ENCODE measurements at regions not wholly inside any gene's neighbourhood (a gene's known extent, or its start where the extent isn't known, plus 50 kb on each side); places are given as distances from the start of the nearest gene placed in this dataset.
A peak's percentile ranks its signal among the peaks of the same experiment; 100 is the strongest.

DNA sequence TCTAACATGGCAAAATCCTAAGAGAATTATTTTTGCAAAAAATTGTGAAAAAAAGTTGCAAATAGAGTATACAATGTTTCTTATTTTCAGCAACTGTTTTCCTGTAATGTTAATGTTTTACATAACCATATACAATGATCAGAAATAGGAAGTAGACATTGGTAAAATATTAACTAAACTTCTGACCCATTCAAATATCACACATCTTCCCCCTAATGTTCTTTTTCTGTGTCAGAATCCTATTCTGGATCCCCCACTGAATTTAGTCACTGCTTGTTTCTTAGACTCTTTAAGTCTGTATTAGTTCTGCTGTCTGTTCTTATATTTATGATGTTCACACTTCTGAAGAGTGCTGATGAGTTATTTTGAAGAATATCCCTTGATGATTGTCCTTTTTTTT is 62.0 kb downstream of the HFE start:
- no peak for DNase-seq (ENCODE audit: low spot score)

- DNase-seq (ENCODE audit: low spot score): no peak
Measured at GRCh38 chr6:26152226-26153101, 65.2 kb downstream of the HFE start.

- no peak for DNase-seq (ENCODE audit: low spot score)
Measured at GRCh38 chr6:26155061-26155930, 68.1 kb downstream of the HFE start.

DNA sequence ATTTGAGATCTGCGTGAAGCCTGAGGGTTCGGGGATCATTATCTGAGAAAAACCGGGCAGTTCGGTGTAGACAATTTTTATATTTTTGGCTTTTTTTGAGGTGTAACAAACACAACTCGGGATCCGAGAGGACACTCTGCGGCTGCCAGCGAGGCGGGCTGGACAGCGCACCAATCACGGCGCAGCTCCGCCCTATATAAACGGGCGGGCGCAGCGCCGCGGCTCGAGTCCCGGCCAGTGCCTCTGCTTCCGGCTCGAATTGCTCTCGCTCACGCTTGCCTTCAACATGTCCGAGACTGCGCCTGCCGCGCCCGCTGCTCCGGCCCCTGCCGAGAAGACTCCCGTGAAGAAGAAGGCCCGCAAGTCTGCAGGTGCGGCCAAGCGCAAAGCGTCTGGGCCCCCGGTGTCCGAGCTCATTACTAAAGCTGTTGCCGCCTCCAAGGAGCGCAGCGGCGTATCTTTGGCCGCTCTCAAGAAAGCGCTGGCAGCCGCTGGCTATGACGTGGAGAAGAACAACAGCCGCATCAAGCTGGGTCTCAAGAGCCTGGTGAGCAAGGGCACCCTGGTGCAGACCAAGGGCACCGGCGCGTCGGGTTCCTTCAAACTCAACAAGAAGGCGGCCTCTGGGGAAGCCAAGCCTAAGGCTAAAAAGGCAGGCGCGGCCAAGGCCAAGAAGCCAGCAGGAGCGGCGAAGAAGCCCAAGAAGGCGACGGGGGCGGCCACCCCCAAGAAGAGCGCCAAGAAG is 69.0 kb downstream of the HFE start:
- DNase-seq (ENCODE audit: low spot score): peak; percentile 80

DNA sequence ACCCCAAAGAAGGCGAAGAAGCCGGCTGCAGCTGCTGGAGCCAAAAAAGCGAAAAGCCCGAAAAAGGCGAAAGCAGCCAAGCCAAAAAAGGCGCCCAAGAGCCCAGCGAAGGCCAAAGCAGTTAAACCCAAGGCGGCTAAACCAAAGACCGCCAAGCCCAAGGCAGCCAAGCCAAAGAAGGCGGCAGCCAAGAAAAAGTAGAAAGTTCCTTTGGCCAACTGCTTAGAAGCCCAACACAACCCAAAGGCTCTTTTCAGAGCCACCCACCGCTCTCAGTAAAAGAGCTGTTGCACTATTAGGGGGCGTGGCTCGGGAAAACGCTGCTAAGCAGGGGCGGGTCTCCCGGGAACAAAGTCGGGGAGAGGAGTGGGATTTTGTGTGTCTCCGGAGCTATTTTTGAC is 69.6 kb downstream of the HFE start:
- no peak for DNase-seq (ENCODE audit: low spot score)

DNA sequence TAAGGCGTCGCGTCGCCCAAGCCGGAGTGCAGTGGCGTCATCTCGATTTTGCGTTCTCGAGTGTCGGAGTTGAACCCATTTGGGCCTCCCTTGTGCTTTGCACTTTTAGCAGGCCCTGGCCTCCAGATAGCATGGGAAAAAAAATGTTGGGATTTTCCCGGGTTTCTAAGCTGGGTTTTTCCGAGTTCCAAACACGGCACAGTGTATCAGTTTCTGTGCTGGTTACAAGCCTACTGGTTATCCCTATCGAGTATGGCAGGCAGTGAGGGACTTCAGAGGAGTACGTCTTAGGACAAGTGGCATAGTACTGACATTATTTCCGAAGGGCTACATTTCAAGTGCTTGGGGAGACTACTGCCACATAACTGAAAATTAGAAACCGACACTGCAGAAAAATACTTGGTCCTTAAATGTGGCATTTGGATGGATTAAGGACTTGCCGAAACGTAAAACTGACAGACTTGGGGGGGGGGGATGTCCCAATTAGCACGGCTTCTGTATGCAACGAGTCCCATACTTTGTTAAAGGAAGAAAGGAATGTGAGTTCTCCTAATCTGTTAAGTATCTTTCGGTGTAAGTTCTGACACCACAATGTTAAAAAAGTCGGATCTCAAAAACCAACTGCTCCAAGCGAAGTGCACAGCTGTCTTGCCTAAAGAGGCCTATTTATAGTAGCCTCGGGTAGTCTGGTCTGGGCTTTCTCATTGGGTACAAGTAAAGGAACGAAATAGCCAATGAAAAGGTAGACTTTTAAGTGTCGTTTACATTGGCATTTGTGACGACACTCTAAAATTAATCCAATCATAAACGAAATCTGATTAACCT is 70.2 kb downstream of the HFE start:
- DNase-seq (ENCODE audit: low spot score): peak; percentile 98

DNA sequence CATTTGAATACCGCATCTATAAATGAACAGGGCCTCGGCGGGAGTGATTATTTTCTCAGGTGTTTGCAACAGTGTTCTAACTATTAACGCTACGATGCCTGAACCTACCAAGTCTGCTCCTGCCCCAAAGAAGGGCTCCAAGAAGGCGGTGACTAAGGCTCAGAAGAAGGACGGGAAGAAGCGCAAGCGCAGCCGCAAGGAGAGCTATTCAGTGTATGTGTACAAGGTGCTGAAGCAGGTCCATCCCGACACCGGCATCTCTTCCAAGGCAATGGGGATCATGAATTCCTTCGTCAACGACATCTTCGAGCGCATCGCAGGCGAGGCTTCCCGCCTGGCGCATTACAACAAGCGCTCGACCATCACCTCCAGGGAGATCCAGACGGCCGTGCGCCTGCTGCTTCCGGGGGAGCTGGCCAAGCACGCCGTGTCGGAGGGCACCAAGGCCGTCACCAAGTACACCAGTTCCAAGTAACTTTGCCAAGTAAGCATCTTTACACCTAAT is 70.9 kb downstream of the HFE start:
- DNase-seq (ENCODE audit: low spot score): no peak

DNA sequence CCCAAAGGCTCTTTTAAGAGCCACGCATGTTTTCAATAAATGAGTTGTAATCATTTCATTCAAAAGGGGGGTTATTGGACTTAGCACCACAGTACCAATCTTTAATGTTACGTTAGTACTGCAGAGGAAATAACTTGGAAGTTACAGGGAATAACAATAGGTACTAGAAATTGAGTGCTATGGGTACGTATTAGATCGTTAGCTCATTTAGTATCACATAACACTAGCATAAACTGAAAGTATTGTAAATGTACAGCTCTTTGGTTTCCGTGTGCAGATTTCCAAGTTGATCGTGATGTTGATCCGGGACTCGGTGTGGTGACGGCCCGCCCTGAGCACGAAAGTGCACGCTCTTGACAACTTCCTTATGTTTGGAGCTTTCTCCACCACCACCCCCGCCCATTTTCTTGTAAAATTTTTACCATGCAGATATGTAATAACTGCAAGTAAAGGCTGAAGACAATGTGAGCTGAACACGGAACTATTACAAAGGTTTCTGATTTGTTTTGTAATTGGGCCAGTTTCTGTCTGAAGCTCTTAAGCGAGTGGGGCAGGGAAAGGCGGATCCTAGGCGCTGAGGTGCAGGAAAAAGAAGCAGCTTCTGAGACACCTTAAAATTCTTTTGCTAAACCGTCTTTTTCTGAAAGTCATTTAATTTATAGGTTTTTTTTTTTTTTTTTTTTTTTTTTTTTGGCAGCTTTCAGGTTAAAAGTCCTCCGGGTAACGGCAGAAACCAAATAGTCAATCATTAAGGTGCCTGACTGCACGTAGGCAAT is 71.5 kb downstream of the HFE start:
- DNase-seq (ENCODE audit: low spot score): peak; percentile 50

GRCh38 chr6:26159357-26160273 is 72.4 kb downstream of the HFE start:
- DNase-seq (ENCODE audit: low spot score): no peak

DNA sequence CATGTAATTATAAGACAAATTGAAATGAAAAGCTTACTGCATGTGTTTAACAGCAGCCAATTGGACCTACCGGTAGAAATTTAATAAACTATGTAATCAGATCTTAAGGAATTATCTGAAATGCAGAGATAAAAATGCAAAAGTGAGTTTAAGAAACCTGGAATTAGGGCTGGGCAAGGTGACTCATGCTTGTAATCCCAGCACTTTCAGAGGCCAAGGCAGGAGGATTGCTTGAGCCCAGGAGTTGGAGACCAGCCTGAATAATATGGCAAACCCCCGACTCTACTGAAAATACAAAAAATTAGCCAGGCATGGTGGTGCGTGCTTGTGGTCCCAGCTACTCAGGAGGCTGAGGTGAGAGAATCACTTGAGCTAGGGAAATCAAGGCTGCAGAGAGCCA is 74.1 kb downstream of the HFE start:
- DNase-seq (ENCODE audit: low spot score): no peak

- DNase-seq (ENCODE audit: low spot score): no peak
Measured at GRCh38 chr6:26162399-26162798, 75.2 kb downstream of the HFE start.

GRCh38 chr6:26163427-26164119 is 76.3 kb downstream of the HFE start:
- no peak for DNase-seq (ENCODE audit: low spot score)

DNA sequence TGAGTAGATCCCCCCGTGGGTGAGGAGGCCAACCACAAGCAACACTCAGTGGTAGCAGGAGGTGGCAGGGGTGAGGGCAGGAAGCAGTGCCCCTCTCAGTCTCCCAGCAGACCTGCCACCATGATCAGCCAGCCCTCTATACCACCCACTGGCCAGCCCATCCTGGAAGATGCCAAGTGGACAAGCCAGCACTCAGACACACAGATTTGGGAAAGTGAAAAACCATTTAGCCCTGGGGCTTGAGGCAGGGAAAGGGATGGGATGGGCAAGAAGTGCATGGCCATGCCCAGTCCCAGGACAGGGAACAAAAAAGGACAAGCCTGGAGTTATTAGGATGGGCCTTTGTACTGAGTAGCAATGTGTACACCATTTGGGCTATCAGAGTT is 76.9 kb downstream of the HFE start:
- no peak for DNase-seq (ENCODE audit: low spot score)

DNA sequence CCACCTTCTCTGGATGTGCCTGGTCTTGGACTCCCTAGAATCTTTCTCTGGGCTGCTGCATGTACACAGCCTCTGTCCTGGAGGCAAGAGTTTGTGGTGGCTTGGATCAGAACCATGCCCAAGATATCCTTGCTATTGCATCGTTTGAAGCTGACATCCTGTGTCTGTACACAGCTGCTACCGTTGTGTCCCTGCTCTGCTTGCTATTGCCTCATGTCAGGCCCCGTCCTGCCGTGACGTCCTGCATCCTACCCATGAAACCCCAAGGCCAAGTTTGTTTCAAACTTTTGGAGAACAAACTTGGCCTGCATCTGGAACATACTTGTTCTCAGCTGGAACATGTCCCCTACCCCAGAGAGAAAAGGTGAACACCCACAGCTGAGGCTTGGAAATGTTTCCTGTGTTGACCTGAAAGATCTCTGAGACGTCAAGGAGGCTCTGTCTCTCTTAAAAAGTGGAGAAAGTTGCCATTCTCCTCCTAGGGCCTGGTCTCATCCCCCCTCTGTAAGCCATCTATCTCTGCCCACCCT is 78.1 kb downstream of the HFE start:
- DNase-seq (ENCODE audit: low spot score): no peak

GRCh38 chr6:26170181-26170580 is 83.0 kb downstream of the HFE start:
- DNase-seq (ENCODE audit: low spot score): no peak

DNA sequence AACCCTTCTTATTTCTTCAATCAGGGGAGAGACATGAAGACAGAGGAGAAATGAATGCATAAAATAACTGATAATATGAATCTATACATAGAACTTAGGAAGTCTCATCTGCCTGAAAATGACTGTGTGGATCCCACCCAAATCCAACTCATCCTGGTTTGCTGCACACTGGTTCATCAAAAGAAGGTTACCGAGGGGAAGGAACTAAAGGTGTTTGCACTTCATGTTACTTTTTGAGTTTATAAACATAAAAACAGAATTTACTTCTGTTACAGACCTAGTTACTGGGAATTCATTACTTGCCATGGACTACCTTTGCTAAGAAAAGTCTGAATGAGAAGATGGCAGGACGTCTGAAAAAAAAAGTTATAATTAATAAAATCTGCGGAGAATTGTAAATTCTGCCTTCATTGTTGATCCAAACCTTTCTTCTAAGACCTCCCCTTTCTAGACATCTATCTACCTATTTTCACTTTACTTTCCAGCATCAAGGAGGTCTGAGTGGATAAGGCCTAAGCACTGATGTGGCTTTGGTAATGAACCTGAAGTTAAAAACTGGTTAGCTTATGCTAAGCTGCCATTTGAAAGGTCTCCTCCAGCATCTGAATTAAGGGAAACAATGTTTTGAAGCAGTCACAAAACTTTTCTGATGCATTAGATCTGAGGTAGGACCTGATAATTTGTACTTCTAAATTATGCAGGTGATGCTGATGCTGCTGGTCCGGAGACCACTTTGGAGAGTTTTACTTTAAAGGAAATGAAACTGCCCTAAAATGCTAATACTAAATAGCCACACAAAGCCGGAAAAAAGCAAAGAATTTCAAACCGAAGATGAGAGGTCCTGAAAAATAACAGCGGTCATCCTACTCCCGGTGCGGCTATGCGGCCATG is 84.0 kb downstream of the HFE start:
- no peak for DNase-seq (ENCODE audit: low spot score)

GRCh38 chr6:26172608-26172968 is 85.4 kb downstream of the HFE start:
- DNase-seq (ENCODE audit: low spot score): peak; percentile 55

GRCh38 chr6:26173836-26174145 is 86.6 kb downstream of the HFE start:
- DNase-seq (ENCODE audit: low spot score): no peak

Measured in SW480 (cell line).